ACC112 (cell line): ENCODE measurements at regions not wholly inside any gene's neighbourhood (a gene's known extent, or its start where the extent isn't known, plus 50 kb on each side); places are given as distances from the start of the nearest gene placed in this dataset.

ENCODE experiments used
- H2AFZ ChIP-seq: fragments of 200-600 bp; sonication (generic); one replicate; pipeline ENCODE4 v1.6.0; 2017; ENCODE audit warnings: antibody characterized with exemption, low read length; ENCODE audit not compliant: unreplicated experiment
- H3K27ac ChIP-seq: fragments of 200-600 bp; sonication (generic); 2 replicates; pipeline ENCODE4 v1.5.1; 2014; ENCODE audit warnings: low read depth, mild to moderate bottlenecking, antibody characterized with exemption, low read length, moderate library complexity
- H3K27me3 ChIP-seq: fragments of 200-600 bp; sonication (generic); 2 replicates; pipeline ENCODE4 v1.6.1; 2014; ENCODE audit warnings: mild to moderate bottlenecking, antibody characterized with exemption, low read length, moderate library complexity, mixed read lengths; ENCODE audit not compliant: insufficient read depth
- H3K36me3 ChIP-seq: fragments of 200-600 bp; sonication (generic); 2 replicates; pipeline ENCODE4 v1.6.1; 2016; ENCODE audit warnings: mild to moderate bottlenecking, antibody characterized with exemption, low read length, moderate library complexity, mixed read lengths; ENCODE audit not compliant: insufficient read depth
- H3K4me1 ChIP-seq: fragments of 200-600 bp; sonication (generic); one replicate; pipeline ENCODE4 v1.6.1; 2016; ENCODE audit warnings: low read length, mixed read lengths; ENCODE audit not compliant: insufficient read depth, unreplicated experiment, control insufficient read depth
- H3K4me3 ChIP-seq: fragments of 200-600 bp; sonication (generic); 2 replicates; pipeline ENCODE4 v1.5.1; 2014; ENCODE audit warnings: mild to moderate bottlenecking, low read depth, low read length
- H3K79me2 ChIP-seq: fragments of 200-600 bp; sonication (generic); one replicate; pipeline ENCODE4 v1.6.0; 2016; ENCODE audit warnings: low read length; ENCODE audit not compliant: control insufficient read depth, unreplicated experiment, insufficient read depth

- H3K79me2 ChIP-seq, result no peaks in the 10 kb centered on the region
- H2AFZ ChIP-seq, result no peak overlapping the region
- no peak overlapping the region for H3K27ac ChIP-seq
- no peak overlapping the region for H3K4me3 ChIP-seq
- no peaks in the 10 kb centered on the region for H3K36me3 ChIP-seq
- peaks cover 5% of the 10 kb centered on the region; the same call in 1 of the 2 replicates for H3K27me3 ChIP-seq
- no peaks in the 10 kb centered on the region for H3K4me1 ChIP-seq
Measured at GRCh38 chr6:109271622-109272021, 110.6 kb downstream of the CD164 start.

GRCh38 chr6:109269953-109270517, 112.2 kb downstream of the CD164 start:
- Histone ChIP-seq H3K4me3 (no peak overlapping the region), H3K36me3 (no peaks in the 10 kb centered on the region), H3K4me1 (no peaks in the 10 kb centered on the region), H3K27ac (no peak overlapping the region), H3K27me3 (0 out of 2 replicates have a peak, but pooled peaks cover 3% of the 10 kb centered on the region), H3K79me2 (no peaks in the 10 kb centered on the region), H2AFZ (no peak overlapping the region)

- H3K4me1 ChIP-seq, result no peaks in the 10 kb centered on the region
- no peaks in the 10 kb centered on the region for H3K36me3 ChIP-seq
- no peak overlapping the region for H3K4me3 ChIP-seq
Measured at GRCh38 chr6:109269057-109269456, 113.2 kb downstream of the CD164 start.

GRCh38 chr6:109265530-109265929, 116.7 kb downstream of the CD164 start:
- Histone ChIP-seq H3K79me2 (no peaks in the 10 kb centered on the region), H3K4me1 (peaks cover 4% of the 10 kb centered on the region), H3K4me3 (no peak overlapping the region), H3K27ac (no peak overlapping the region), H3K27me3 (no peaks in the 10 kb centered on the region), H2AFZ (no peak overlapping the region), H3K36me3 (no peaks in the 10 kb centered on the region)

More at GRCh38 chr6:109269057-109269456, 113.2 kb downstream of the CD164 start:
- H3K27ac ChIP-seq, result no peak overlapping the region
- H3K27me3 ChIP-seq, result 0 out of 2 replicates have a peak, but pooled peaks cover 3% of the 10 kb centered on the region
- no peak overlapping the region for H2AFZ ChIP-seq
- H3K79me2 ChIP-seq, result no peaks in the 10 kb centered on the region

- no peak overlapping the region for H2AFZ ChIP-seq
- H3K4me3 ChIP-seq, result no peak overlapping the region
- peaks cover 7% of the 10 kb centered on the region for H3K4me1 ChIP-seq
- no peaks in the 10 kb centered on the region for H3K36me3 ChIP-seq
- no peak overlapping the region for H3K27ac ChIP-seq
- no peaks in the 10 kb centered on the region for H3K79me2 ChIP-seq
- no peaks in the 10 kb centered on the region for H3K27me3 ChIP-seq
Measured at GRCh38 chr6:109263873-109264700, 118.2 kb downstream of the CD164 start.

DNA sequence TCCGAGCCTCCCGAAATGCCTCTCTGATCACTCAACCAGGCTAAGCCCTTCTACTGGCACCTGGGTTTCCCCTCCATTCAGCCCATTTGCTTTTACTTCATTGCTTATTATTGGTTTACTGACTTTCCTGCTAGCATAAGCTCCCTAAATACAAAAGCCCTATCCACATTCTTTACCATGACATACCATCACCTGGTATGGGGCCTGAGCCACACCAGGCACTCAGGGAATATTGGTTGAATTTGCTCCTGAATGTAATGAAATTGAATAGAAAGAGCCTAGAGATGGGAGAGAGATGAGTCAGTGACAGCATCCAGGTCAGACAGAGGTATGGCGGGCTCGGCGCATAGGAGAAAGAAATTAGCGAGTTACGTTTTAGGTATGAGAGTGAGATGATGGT, 120.0 kb downstream of the CD164 start:
- H2AFZ ChIP-seq, result no peak overlapping the region

DNA sequence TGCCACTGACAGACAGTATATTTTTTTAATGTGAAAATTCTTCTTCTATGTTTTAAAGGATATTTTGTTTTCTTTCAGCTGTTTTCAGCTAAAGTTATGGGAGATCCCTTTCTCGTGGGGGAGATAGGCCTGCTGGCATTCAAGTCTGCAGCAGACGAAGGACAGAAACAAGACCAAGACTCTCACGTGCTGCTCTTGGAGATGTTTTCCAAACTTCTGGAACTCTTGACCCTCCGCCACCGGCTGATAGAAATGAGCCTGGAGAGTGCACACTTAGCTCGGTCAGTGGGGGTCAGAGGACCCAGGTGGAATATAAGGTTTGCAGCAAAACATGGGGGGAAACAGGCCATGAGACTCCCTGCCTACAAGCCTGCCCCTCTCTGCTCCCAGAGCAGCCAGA, 120.5 kb downstream of the CD164 start:
- Histone ChIP-seq H3K27ac (no peak overlapping the region), H3K36me3 (no peaks in the 10 kb centered on the region), H3K27me3 (no peaks in the 10 kb centered on the region), H3K4me3 (no peak overlapping the region), H3K79me2 (no peaks in the 10 kb centered on the region), H3K4me1 (peaks cover 7% of the 10 kb centered on the region), H2AFZ (no peak overlapping the region)

More for the DNA sequence above, 120.0 kb downstream of the CD164 start:
- H3K36me3 ChIP-seq, result no peaks in the 10 kb centered on the region
- H3K27ac ChIP-seq, result no peak overlapping the region
- H3K4me3 ChIP-seq, result no peak overlapping the region
- H3K4me1 ChIP-seq, result peaks cover 7% of the 10 kb centered on the region
- no peaks in the 10 kb centered on the region for H3K79me2 ChIP-seq
- H3K27me3 ChIP-seq, result no peaks in the 10 kb centered on the region

DNA sequence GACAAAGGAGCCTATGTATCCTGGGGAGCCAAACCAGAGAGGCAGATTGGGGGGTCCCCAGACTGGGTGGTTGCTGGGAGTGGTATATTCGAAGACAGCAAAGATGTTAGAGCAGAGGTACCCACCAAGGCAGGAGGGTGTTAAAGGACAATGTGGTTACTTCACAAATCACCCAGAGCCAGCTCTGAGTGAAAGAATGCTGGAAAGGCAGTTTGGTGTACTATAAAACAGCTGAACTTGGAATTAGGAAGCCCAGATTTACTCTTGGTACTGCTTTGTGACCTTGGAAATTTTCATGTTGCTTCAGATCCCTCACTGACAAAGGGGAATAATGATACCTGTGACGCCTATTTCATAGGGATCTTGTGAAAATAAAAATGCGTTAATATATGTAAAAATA, 121.6 kb downstream of the CD164 start:
- Histone ChIP-seq H3K4me3 (no peak overlapping the region), H2AFZ (peak overlapping the region; percentile 20), H3K4me1 (peaks cover 7% of the 10 kb centered on the region), H3K27me3 (no peaks in the 10 kb centered on the region), H3K79me2 (no peaks in the 10 kb centered on the region), H3K27ac (0 out of 2 replicates have a peak overlapping the region, but pooled peaks have one; percentile 10), H3K36me3 (no peaks in the 10 kb centered on the region)

- Histone ChIP-seq H3K27me3 (no peaks in the 10 kb centered on the region), H3K27ac (no peak overlapping the region), H3K36me3 (no peaks in the 10 kb centered on the region), H3K4me1 (peaks cover 7% of the 10 kb centered on the region), H3K4me3 (no peak overlapping the region), H3K79me2 (no peaks in the 10 kb centered on the region), H2AFZ (no peak overlapping the region)
Measured at GRCh38 chr6:109260126-109260525, 122.1 kb downstream of the CD164 start.

DNA sequence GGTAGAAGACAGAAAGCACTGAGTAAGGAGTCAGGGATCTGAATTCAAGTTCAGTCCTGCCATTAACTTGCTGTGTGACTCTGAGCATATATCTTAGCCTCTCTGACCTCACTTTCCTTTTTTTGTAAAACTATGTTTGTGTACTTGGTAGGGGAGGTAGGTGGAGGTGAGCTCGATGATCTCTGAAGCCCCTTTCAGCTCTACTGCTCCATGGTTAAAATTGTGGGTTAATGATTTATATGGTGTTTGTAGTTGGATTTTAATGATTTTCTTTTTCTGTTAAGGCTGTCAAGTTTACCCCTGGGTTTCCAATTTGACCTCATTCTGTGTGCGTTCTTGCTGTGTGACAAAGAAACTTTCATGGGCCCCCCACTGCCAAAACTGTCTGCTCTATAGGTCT, 124.1 kb downstream of the CD164 start:
- Histone ChIP-seq H3K4me3 (no peak overlapping the region), H2AFZ (no peak overlapping the region), H3K79me2 (no peaks in the 10 kb centered on the region), H3K27ac (no peak overlapping the region), H3K27me3 (no peaks in the 10 kb centered on the region), H3K4me1 (peaks cover 7% of the 10 kb centered on the region), H3K36me3 (no peaks in the 10 kb centered on the region)

DNA sequence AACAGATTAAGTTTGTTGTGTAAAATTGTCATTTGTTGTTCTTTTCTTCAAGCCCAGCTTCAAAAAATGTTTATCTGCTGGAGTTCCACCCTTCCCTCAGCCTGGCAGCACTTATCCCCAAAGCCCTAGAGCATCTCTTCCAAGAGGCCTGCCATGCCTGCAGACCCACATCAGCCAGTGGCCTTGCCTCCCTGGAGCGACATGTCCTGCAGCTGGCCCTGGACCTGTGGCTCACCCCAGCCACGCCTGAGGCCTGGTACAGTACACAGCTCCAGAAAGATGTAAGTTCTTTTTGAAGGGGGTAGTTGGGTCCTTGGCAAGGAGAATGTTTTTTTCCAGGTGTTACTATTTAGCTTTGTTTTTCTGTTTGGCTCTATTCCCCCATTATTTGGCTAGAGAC, 124.8 kb downstream of the CD164 start:
- Histone ChIP-seq H3K27me3 (no peaks in the 10 kb centered on the region), H3K27ac (no peak overlapping the region), H3K4me1 (peaks cover 7% of the 10 kb centered on the region), H2AFZ (no peak overlapping the region), H3K36me3 (no peaks in the 10 kb centered on the region), H3K79me2 (no peaks in the 10 kb centered on the region), H3K4me3 (no peak overlapping the region)
